Astrocyte of the spinal cord (primary cell): ENCODE measurements at regions not wholly inside any gene's neighbourhood (a gene's known extent, or its start where the extent isn't known, plus 50 kb on each side); places are given as distances from the start of the nearest gene placed in this dataset.

Experiments used
- DNase-seq: peaks from one replicate; pipeline ENCODE4 v3.0.0; 2011; ENCODE audit warnings: low read depth, low spot score
- H3K4me3 ChIP-seq: 2 replicates; pipeline ENCODE4 v1.5.1; 2011; ENCODE audit warnings: low read depth, mild to moderate bottlenecking, low read length, moderate library complexity
- in situ Hi-C: cut with HindIII; loops from 2 replicates; pipeline ENCODE4 v1.10.0; 2017; ENCODE audit warnings: low sequenced_read_pairs
- TF ChIP-seq, protein P1 (sequence below): IDR thresholded peaks from 2 replicates; pipeline ENCODE4 v1.5.1; 2012; ENCODE audit warnings: low read depth, mild to moderate bottlenecking, low read length, inconsistent platforms

DNA sequence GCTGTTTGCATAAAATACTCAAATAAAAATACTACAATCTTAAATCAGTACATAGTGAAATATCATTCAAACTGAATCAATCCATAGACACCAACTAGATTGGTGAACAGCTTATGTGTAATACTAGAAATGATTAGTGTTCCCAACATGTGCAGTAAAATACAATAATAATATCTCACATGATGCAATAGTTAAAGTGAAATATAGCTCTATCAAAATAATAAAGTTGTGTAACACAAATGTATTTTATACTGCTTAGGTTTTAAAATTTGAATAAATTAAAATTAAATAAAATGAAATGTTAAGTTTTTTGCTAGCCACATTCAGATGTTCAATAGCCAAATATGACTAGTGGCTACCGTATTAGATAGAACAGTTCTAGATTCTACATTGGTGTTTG lies 714.1 kb downstream of the ZNF385D start:
- in situ Hi-C loops: no loop called here
- H3K4me3 ChIP-seq: no peak overlapping the region
- TF ChIP-seq, protein P1, sequence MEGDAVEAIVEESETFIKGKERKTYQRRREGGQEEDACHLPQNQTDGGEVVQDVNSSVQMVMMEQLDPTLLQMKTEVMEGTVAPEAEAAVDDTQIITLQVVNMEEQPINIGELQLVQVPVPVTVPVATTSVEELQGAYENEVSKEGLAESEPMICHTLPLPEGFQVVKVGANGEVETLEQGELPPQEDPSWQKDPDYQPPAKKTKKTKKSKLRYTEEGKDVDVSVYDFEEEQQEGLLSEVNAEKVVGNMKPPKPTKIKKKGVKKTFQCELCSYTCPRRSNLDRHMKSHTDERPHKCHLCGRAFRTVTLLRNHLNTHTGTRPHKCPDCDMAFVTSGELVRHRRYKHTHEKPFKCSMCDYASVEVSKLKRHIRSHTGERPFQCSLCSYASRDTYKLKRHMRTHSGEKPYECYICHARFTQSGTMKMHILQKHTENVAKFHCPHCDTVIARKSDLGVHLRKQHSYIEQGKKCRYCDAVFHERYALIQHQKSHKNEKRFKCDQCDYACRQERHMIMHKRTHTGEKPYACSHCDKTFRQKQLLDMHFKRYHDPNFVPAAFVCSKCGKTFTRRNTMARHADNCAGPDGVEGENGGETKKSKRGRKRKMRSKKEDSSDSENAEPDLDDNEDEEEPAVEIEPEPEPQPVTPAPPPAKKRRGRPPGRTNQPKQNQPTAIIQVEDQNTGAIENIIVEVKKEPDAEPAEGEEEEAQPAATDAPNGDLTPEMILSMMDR: no peak
- DNase-seq: no peak

GRCh38 chr3:21028412-21028811 lies 722.6 kb downstream of the ZNF385D start:
- TF ChIP-seq, protein P1: no peak
- no peak overlapping the region for H3K4me3 ChIP-seq
- in situ Hi-C loops: no loop called here
- DNase-seq: no peak

DNA sequence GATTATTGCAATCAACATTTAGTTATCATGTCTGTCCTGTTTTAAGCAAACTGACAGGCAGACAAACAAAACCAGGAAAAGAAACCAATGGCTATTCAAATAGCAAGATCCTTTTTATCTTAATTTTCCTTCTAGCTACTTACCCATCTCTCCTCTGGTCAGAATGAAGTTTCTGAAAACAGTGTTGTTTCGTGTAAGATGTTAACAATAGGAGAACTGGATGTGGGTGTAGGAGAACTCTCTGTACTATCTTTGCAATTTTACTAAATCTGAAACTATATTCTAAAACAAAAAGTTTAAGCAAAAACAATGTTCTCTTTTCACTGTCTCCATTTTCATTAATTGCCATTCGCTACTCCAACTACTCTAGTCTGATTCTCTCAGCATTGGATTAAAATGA lies 726.4 kb downstream of the ZNF385D start:
- no peak overlapping the region for H3K4me3 ChIP-seq
- TF ChIP-seq, protein P1: no peak
- in situ Hi-C loops: no loop called here
- DNase-seq: no peak

DNA sequence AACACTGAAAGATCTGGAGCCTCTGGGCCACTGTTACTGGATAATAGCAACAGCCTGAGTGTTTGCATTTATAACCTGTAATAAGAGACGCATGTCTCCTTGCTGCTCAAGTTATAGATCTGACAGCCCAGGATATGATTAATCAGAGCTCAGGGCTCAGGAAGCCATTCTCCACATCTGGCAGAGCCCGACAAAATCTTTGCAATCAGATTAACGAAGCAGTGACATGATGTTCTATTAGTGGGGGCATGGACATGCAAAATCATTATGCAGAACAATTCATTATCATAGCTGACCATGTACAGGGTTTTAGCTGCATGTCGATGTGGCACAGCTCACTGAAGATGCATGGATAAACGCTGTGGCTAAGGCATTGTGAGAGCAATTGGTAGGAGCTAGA lies 730.3 kb downstream of the ZNF385D start:
- DNase-seq: no peak
- TF ChIP-seq, protein P1: no peak
- H3K4me3 ChIP-seq: no peak overlapping the region
- in situ Hi-C loops: no loop called here

DNA sequence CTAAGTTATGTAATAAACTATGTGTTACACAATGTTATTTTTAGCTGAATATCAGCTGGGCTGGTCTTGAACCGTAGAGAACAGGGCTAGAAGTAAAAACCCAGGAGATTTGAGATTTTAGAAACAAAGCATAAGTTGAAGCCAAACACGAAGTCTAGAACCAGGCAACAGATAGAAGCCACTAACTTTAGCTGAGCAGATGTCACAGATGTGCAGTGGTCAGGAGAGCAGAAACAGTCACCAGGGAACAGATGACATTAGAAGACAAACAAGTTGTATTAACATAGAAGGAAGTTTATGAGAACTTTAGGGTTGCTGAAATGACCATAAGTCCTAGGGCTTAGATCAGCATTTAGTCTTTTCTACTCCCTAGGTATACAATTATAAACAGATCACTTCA lies 731.0 kb downstream of the ZNF385D start:
- in situ Hi-C loops: no loop called here
- H3K4me3 ChIP-seq: no peak overlapping the region
- no peak for DNase-seq
- TF ChIP-seq, protein P1: no peak

DNA sequence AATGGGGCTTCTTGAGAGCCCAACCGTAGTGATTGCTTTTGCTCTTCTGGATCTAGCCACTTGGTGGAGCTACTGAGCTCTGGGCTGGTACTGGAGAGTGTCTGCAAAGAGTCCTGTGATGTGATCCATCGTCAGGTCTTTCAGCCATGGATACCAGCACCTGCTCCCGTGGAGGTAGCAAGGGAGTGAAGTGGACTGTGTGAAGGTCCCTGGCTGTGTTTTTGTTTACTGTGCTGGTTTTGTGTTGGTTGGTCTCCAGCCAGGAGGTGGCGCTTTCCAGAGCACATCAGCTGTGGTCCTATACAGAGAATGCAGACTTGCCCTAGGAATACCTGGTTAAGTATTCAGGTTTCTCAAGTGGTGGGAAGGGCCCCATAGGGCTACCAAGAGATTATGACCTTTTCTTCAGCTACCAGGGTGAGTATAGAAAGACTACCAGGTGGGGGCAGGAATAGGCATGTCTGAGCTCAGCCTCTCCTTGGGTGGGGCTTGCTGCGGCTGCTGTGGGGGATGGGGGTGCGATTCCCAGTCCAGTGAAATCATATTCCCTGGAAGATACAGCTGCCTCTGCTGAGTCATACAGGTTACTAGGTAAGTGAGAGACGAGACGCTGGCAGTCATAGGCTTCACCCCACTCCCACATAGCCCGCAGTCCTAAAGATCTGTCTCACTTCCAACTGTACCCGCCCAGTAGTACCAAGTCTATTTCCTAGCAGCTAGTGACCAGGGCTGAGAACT lies 733.7 kb downstream of the ZNF385D start:
- TF ChIP-seq, protein P1: peak; percentile 20
- no peak overlapping the region for H3K4me3 ChIP-seq
- DNase-seq: no peak
- in situ Hi-C loops: no loop called here
